ENCODE measurements at regions not wholly inside any gene's neighbourhood (a gene's known extent, or its start where the extent isn't known, plus 50 kb on each side); places are given as distances from the start of the nearest gene placed in this dataset.

DNA sequence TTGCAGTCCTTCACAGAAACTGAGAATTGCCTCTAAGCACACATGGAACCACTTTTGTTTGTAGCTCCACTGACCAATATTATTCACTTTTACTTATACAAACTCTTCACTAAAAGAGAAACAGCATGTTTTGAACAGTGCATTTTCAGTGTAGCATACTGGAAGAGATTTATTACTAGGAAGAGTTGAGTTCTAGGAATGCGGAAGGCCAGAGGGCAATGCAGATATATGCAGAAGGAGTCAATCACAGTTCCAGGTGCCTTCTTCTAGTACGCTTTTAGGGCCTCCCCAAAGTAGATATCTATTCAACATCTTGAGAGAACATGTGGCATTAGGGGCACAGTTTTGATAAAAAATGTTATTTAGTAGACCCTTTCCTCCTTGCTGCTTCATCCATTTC, 1654.0 kb upstream of the ZEB2 start:
- ChIA-PET CTCF (no interaction called here), POLR2A (no interaction called here)
- TF ChIP-seq, protein P1, sequence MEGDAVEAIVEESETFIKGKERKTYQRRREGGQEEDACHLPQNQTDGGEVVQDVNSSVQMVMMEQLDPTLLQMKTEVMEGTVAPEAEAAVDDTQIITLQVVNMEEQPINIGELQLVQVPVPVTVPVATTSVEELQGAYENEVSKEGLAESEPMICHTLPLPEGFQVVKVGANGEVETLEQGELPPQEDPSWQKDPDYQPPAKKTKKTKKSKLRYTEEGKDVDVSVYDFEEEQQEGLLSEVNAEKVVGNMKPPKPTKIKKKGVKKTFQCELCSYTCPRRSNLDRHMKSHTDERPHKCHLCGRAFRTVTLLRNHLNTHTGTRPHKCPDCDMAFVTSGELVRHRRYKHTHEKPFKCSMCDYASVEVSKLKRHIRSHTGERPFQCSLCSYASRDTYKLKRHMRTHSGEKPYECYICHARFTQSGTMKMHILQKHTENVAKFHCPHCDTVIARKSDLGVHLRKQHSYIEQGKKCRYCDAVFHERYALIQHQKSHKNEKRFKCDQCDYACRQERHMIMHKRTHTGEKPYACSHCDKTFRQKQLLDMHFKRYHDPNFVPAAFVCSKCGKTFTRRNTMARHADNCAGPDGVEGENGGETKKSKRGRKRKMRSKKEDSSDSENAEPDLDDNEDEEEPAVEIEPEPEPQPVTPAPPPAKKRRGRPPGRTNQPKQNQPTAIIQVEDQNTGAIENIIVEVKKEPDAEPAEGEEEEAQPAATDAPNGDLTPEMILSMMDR (IDR thresholded peaks at IDR 0.05; ENCODE audit: control extremely low read depth, extremely low read depth, low read depth, missing control alignments) = no peak
- DNase-seq (ENCODE audit: extremely low spot score) = no peak

DNA sequence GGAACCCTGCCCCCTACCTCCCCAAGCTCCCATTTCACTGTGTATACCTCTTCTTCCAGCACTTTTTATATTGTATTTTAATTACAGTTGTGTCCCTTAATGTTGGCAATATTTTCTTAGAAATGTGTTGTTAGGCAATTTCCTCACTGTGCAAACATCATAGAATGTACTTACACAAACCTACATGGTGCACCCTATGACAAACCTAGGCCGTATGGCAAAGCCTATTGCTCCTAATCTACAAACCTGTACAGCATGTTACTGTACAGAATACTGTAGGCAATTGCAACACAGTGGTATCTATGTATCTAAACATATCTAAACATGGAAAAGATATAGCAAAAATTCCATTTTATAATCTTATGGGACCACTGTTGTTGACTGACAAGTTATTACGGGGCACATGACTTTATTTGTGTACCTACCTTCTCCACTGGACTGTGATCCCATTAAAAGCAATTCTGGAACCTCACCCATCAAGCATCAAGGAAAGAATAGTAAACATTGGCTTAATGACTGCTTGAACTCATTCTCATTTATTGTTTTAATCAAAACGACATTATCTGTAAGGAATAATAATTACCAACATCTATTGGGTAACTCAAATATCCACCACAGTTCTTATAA, 1641.5 kb upstream of the ZEB2 start:
- no peak for DNase-seq (ENCODE audit: extremely low spot score)

DNA sequence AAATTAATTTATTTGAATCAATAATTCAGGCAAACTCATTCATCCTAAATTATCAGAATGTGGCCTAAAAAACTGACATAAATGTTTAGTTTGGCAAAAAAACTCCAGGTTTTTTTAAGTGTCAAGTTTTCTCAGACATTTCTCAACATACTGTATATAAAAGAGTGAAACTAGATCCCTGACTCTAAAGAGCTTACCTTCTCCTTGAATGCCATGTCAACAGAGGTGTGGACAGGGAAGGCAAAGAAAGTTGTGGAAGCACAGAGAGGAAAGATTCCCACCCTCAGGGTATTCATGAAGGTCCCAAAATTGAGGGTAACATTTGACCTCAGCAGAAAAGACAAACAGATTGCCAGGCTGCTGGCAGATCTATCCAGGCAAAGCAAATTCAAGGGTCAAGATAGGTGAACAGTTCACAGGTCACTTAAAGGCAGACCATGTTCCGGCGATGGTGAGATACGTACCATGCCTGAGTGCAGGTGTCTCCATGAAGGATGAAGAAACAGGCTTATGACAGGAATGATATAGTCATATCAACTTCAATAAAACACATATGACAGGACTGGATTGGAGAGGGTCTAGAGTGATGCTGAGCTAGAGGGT, 1638.3 kb upstream of the ZEB2 start:
- TF ChIP-seq, protein P1 (IDR thresholded peaks at IDR 0.05; ENCODE audit: control extremely low read depth, extremely low read depth, low read depth, missing control alignments) = no peak
- CTCF ChIA-PET = interaction anchor here (1.2 kb wide), 1 partner anchor 10 kb away, joined by 3 read pairs; no protein-coding TSS in a partner anchor
- POLR2A ChIA-PET = no interaction called here
- DNase-seq (ENCODE audit: extremely low spot score) = no peak

More for the DNA sequence above, 1641.5 kb upstream of the ZEB2 start:
- CTCF ChIA-PET = no interaction called here
- POLR2A ChIA-PET = no interaction called here
- TF ChIP-seq, protein P1 (IDR thresholded peaks at IDR 0.05; ENCODE audit: control extremely low read depth, extremely low read depth, low read depth, missing control alignments) = no peak

DNA sequence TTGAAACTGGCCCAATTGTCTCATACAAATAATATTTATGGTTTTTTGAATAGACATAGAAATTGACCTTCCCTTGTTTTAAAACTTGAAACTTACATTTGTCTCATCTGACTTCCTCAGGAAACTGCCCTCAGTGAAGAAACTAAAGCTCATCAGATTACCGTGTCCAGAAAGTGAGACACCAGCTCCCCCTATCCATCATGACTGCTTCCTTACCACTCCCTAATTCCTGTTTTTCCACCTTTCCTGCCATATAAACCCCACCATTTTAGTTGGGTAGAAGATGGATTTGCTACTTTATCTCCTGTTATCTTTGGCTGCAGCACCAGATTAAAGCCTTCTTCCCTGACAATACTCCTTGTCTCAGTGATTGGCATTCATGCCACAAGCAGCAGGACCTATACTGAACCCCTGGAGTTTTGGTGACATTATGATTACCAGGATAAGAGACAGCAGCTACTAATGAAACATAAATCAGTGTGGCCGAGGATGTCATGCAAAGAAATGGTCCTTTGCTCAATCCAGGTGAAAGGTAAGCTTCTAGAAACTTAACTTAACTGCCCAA, 1627.6 kb upstream of the ZEB2 start:
- POLR2A ChIA-PET = no interaction called here
- CTCF ChIA-PET = interaction anchor here (1.2 kb wide), 1 partner anchor 10 kb away, joined by 3 read pairs; no protein-coding TSS in a partner anchor
- TF ChIP-seq, protein P1 (IDR thresholded peaks at IDR 0.05; ENCODE audit: control extremely low read depth, extremely low read depth, low read depth, missing control alignments) = no peak
- no peak for DNase-seq (ENCODE audit: extremely low spot score)

DNA sequence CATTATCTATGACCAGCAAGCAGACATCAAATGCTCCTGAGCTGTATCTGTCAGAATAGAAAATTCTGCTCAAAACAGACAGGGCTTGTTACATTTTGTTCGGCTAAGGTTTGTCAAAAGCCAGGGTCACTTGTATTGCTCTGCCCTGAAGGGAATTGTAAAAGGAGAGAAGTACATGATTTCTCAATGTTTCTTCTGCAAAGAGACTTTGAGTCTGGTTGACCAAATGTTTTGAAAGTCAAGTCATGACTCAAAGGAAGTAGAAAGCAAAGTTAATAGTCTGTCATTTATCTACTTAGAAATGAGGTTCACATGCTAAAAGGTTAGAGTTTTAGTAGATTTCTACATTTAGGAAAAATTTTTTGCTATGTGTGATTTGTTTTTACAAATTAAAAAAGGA, 1624.1 kb upstream of the ZEB2 start:
- ChIA-PET CTCF (interaction anchor here (1.5 kb wide), 2 partner anchors 11 to 13 kb away, joined by 3 to 6 read pairs; no protein-coding TSS in a partner anchor), POLR2A (no interaction called here)
- no peak for DNase-seq (ENCODE audit: extremely low spot score)
- TF ChIP-seq, protein P1 (IDR thresholded peaks at IDR 0.05; ENCODE audit: control extremely low read depth, extremely low read depth, low read depth, missing control alignments) = no peak

DNA sequence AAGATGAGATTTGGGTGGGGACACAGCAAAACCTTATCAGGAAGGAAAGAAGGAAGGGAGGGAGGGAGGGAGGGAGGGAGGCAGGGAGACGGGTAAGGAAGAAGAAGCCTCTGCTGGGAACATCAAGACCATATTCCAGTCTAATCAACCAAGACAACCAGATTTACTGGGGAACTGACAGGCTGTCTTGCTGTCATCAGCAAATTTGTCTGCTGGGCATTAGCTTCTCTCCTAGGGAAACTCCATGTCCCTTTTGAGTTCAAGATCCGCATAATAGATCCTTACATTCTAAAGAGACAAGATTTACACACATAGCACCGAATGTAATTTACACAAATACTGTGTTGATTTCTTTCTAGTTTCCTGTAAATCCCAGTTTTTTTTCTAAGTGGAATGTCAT, 1618.9 kb upstream of the ZEB2 start:
- ChIA-PET CTCF (no interaction called here), POLR2A (no interaction called here)
- DNase-seq (ENCODE audit: extremely low spot score) = no peak
- TF ChIP-seq, protein P1 (IDR thresholded peaks at IDR 0.05; ENCODE audit: control extremely low read depth, extremely low read depth, low read depth, missing control alignments) = no peak
